ENCODE measurements at regions not wholly inside any gene's neighbourhood (a gene's known extent, or its start where the extent isn't known, plus 50 kb on each side); places are given as distances from the start of the nearest gene placed in this dataset.

- TF ChIP-seq FOS (IDR thresholded peaks at IDR 0.05; ENCODE audit: borderline replicate concordance, insufficient read depth, low read length), result no peak
- TF ChIP-seq POLR2A (IDR thresholded peaks at IDR 0.05; ENCODE audit: low read depth, low read length), result no peak
- TF ChIP-seq, protein P1, sequence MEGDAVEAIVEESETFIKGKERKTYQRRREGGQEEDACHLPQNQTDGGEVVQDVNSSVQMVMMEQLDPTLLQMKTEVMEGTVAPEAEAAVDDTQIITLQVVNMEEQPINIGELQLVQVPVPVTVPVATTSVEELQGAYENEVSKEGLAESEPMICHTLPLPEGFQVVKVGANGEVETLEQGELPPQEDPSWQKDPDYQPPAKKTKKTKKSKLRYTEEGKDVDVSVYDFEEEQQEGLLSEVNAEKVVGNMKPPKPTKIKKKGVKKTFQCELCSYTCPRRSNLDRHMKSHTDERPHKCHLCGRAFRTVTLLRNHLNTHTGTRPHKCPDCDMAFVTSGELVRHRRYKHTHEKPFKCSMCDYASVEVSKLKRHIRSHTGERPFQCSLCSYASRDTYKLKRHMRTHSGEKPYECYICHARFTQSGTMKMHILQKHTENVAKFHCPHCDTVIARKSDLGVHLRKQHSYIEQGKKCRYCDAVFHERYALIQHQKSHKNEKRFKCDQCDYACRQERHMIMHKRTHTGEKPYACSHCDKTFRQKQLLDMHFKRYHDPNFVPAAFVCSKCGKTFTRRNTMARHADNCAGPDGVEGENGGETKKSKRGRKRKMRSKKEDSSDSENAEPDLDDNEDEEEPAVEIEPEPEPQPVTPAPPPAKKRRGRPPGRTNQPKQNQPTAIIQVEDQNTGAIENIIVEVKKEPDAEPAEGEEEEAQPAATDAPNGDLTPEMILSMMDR (IDR thresholded peaks at IDR 0.05; ENCODE audit: extremely low read depth in 1 of 2, insufficient read depth in 1 of 2, low read depth in 1 of 2, low read length in 2 of 2), result no peak
- no peak for TF ChIP-seq POLR2AphosphoS5 (IDR thresholded peaks at IDR 0.05; ENCODE audit: insufficient read depth, low read depth, low read length)
- TF ChIP-seq EZH2 (IDR thresholded peaks at IDR 0.05; ENCODE audit: borderline replicate concordance, low read depth, low read length, severe bottlenecking), result no peak
- TF ChIP-seq MYC (IDR thresholded peaks at IDR 0.05; ENCODE audit: low read depth, low read length), result no peak
- no peak for TF ChIP-seq MAX (IDR thresholded peaks at IDR 0.05; ENCODE audit: insufficient read depth, insufficient read length)
- TF ChIP-seq GATA2 (IDR thresholded peaks at IDR 0.05; ENCODE audit: insufficient read depth, insufficient read length, low read depth, low read length), result no peak
Measured at GRCh38 chr2:156057647-156058046, 274.9 kb downstream of the NR4A2 start.
